CD14-positive monocyte (primary cell): ENCODE measurements at regions not wholly inside any gene's neighbourhood (a gene's known extent, or its start where the extent isn't known, plus 50 kb on each side); places are given as distances from the start of the nearest gene placed in this dataset.

ENCODE experiments used
- DNase-seq, 3 donors: peaks; one replicate each; pipeline ENCODE4 v3.0.0-alpha.2; 2011 to 2022
- H2AFZ ChIP-seq: 2 replicates; pipeline ENCODE4 v1.6.0; 2012; ENCODE audit warnings: mild to moderate bottlenecking, low read depth, low read length, inconsistent platforms; ENCODE audit not compliant: insufficient read depth, poor library complexity, severe bottlenecking
- H3K27ac ChIP-seq, 2 donors: 1 replicate in 1 of 2; 2 replicates in 1 of 2; pipeline ENCODE4 v1.5.1; 2012 to 2013; ENCODE audit warnings: low read length in 2 of 2, control low read depth in 1 of 2, inconsistent platforms in 1 of 2, low read depth in 1 of 2, mild to moderate bottlenecking in 1 of 2
- H3K27me3 ChIP-seq, 2 donors: one replicate each; pipeline versions ENCODE4 v1.6.0 to v1.6.1; 2011 to 2013; ENCODE audit warnings: low read length in 2 of 2; ENCODE audit not compliant: control insufficient read depth in 2 of 2, insufficient read depth in 2 of 2
- H3K36me3 ChIP-seq, 2 donors: replicated peaks in 1 of 2; 1 replicate in 1 of 2; 2 replicates in 1 of 2; pipeline versions ENCODE4 v1.5.1 to v1.6.1; 2012 to 2013; ENCODE audit warnings: low read length in 2 of 2, control low read depth in 1 of 2, inconsistent platforms in 1 of 2, mild to moderate bottlenecking in 1 of 2; ENCODE audit not compliant: insufficient read depth in 2 of 2, control insufficient read depth in 1 of 2
- H3K4me1 ChIP-seq, 2 donors: 1 replicate in 1 of 2; 2 replicates in 1 of 2; pipeline versions ENCODE4 v1.5.1 to v1.6.1; 2012 to 2013; ENCODE audit warnings: low read length in 2 of 2, control low read depth in 1 of 2, inconsistent platforms in 1 of 2, mild to moderate bottlenecking in 1 of 2, moderate library complexity in 1 of 2; ENCODE audit not compliant: insufficient read depth in 2 of 2, control insufficient read depth in 1 of 2
- H3K4me2 ChIP-seq: replicated peaks from 2 replicates; pipeline ENCODE3; 2012; ENCODE audit warnings: low read length, moderate library complexity, mild to moderate bottlenecking; ENCODE audit not compliant: poor library complexity, severe bottlenecking; ENCODE audit errors: extremely low read depth
- H3K4me3 ChIP-seq, 3 experiments: fragments of 200-600 bp in 1 of 3; sonication (generic) in 1 of 3; replicated peaks in 1 of 3; 1 replicate in 2 of 3; 2 replicates in 1 of 3; pipeline ENCODE4 v1.5.1; 2011 to 2013; ENCODE audit warnings: low read length in 3 of 3, mild to moderate bottlenecking in 3 of 3, control low read depth in 2 of 3, low read depth in 2 of 3, inconsistent platforms in 1 of 3, moderate library complexity in 1 of 3
- H3K79me2 ChIP-seq: 2 replicates; pipeline ENCODE4 v1.6.0; 2012; ENCODE audit warnings: mild to moderate bottlenecking, control low read depth, inconsistent platforms, low read length, moderate library complexity; ENCODE audit not compliant: insufficient read depth
- H3K9ac ChIP-seq: 2 replicates; pipeline ENCODE4 v1.6.0; 2017; ENCODE audit warnings: low read length, mild to moderate bottlenecking; ENCODE audit not compliant: insufficient read depth, poor library complexity, severe bottlenecking
- H3K9me3 ChIP-seq, 2 donors: replicated peaks in 1 of 2; 1 replicate in 1 of 2; 2 replicates in 1 of 2; pipeline versions ENCODE4 v1.5.1 to v1.6.1; 2012 to 2013; ENCODE audit warnings: low read length in 2 of 2, control low read depth in 1 of 2; ENCODE audit not compliant: control insufficient read depth in 1 of 2, insufficient read depth in 1 of 2
- H4K20me1 ChIP-seq: 2 replicates; pipeline ENCODE4 v1.6.0; 2012; ENCODE audit warnings: mild to moderate bottlenecking, low read length, control low read depth, moderate library complexity; ENCODE audit not compliant: insufficient read depth
- H3K27ac Mint-ChIP-seq, 7 donors: one replicate each; pipeline ENCODE4 v1.8.0; 2020; ENCODE audit warnings: mild to moderate bottlenecking in 7 of 7, mixed read lengths in 7 of 7, moderate library complexity in 6 of 7, inconsistent platforms in 2 of 7
- H3K27me3 Mint-ChIP-seq, 3 donors: one replicate each; pipeline ENCODE4 v1.8.0; 2021 to 2022; ENCODE audit warnings: low read depth in 3 of 3, mild to moderate bottlenecking in 3 of 3, mixed read lengths in 3 of 3, moderate library complexity in 3 of 3, inconsistent platforms in 1 of 3
- H3K36me3 Mint-ChIP-seq, 2 donors: one replicate each; pipeline ENCODE4 v1.8.0; 2020; ENCODE audit warnings: mixed read lengths in 2 of 2, inconsistent platforms in 1 of 2, mild to moderate bottlenecking in 1 of 2
- H3K4me1 Mint-ChIP-seq: one replicate; pipeline ENCODE4 v1.8.0; 2020; ENCODE audit warnings: mild to moderate bottlenecking, mixed read lengths
- H3K4me3 Mint-ChIP-seq, 2 donors: one replicate each; pipeline ENCODE4 v1.8.0; 2020; ENCODE audit warnings: mild to moderate bottlenecking in 2 of 2, mixed read lengths in 2 of 2, moderate library complexity in 1 of 2
- H3K9me3 Mint-ChIP-seq, 7 donors: one replicate each; pipeline ENCODE4 v1.8.0; 2020 to 2022; ENCODE audit warnings: mixed read lengths in 7 of 7, mild to moderate bottlenecking in 6 of 7, moderate library complexity in 6 of 7, inconsistent platforms in 2 of 7
- WGBS: methylation state at CpG from one replicate; pipeline ENCODE4 v1.1.5; 2013; ENCODE audit warnings: missing lambda C conversion rate; ENCODE audit not compliant: insufficient coverage; 5-methylcytosine and 5-hydroxymethylcytosine counted together
- intact Hi-C, 2 donors: fragments of 100-400 bp; cut with micrococcal nuclease; formaldehyde crosslinking; loops; one replicate each; pipeline versions ENCODE4 v1.15.0 to v1.15.1; 2023
- TF ChIP-seq, protein P1 (sequence below): fragments of 200-600 bp; IDR thresholded peaks from one replicate; pipeline ENCODE4 v1.8.0; 2022; ENCODE audit warnings: antibody characterized with exemption, mild to moderate bottlenecking

DNA sequence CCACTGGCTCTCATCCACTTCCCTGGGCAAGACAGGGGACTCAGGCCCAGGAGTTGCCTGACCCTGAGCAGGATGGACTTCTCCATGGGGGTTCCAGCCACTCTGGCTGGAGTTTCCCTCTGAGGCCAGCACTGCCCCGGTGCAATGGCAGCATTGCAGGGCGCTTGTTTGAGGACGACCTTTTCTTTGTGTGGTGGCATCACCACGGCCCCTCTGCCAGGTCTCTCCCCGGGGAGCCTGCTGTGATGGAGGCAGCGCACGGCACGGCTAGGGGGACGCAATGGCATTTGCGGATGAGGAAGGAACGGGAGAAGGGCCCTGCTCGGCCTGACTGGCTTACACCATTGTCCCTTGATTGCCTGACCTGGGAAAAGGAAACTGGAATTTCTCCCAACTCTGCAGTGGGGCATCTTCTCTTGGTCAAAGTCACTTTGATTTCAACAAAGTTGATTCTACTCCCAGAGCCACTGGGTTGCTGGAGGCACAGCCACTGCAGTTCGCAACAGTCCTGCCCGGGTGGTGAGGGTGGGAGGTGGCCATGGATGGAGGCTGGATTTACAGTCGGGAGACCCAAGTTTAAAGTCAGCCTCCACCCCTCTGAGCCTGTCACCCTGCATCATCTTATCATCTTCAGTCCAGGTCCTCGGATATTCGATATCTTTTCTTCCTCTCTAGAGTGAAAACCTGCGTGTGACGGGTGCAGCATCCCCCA, 82.9 kb upstream of the ZNF469 start:
- no peaks in the 10 kb centered on the region for H4K20me1 ChIP-seq

DNA sequence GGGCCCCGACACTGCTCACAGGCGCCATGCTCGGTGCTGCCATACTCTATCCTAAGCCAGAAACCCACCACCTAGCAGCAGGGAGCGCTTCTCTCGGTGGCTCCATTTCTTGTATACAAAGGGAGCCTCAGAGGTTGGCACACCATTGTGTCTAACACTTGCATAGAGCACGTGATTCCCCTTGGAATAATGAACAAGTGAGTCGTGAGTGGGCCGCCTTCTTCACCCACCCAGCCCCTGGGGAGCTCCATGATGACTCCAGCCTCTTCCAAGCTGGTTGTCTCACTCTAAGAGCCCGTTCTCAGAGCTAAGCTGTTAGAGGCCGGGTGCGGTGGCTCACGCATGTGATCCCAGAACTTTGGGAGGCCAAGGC, 82.3 kb upstream of the ZNF469 start:
- no peak overlapping the region for H3K9ac ChIP-seq
- H3K79me2 ChIP-seq: no peaks in the 10 kb centered on the region
- no peaks in the 10 kb centered on the region for H3K4me1 ChIP-seq
- no peak overlapping the region for H3K27ac ChIP-seq
- no peaks in the 10 kb centered on the region for H3K4me1 Mint-ChIP-seq
- H3K4me3 Mint-ChIP-seq: no peak overlapping the region
- intact Hi-C loops: no loop called here
- H3K9me3 Mint-ChIP-seq: peaks cover 4 to 9% (median 7%) of the 10 kb centered on the region in 7 donors
- H3K36me3 ChIP-seq: no peaks in the 10 kb centered on the region
- TF ChIP-seq, protein P1, sequence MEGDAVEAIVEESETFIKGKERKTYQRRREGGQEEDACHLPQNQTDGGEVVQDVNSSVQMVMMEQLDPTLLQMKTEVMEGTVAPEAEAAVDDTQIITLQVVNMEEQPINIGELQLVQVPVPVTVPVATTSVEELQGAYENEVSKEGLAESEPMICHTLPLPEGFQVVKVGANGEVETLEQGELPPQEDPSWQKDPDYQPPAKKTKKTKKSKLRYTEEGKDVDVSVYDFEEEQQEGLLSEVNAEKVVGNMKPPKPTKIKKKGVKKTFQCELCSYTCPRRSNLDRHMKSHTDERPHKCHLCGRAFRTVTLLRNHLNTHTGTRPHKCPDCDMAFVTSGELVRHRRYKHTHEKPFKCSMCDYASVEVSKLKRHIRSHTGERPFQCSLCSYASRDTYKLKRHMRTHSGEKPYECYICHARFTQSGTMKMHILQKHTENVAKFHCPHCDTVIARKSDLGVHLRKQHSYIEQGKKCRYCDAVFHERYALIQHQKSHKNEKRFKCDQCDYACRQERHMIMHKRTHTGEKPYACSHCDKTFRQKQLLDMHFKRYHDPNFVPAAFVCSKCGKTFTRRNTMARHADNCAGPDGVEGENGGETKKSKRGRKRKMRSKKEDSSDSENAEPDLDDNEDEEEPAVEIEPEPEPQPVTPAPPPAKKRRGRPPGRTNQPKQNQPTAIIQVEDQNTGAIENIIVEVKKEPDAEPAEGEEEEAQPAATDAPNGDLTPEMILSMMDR: no peak
- H3K27ac Mint-ChIP-seq: no peak overlapping the region
- H3K27me3 ChIP-seq: no peaks in the 10 kb centered on the region
- peaks cover 17 to 21% (median 19%) of the 10 kb centered on the region in 3 donors for H3K27me3 Mint-ChIP-seq
- H3K9me3 ChIP-seq: peaks cover 1 to 4% of the 10 kb centered on the region in 2 donors
- 85% methylated on average over 4 of the region's 12 CpGs for WGBS
- no peak overlapping the region for H3K4me2 ChIP-seq
- DNase-seq: no peak
- no peaks in the 10 kb centered on the region for H4K20me1 ChIP-seq
- no peak overlapping the region for H2AFZ ChIP-seq
- H3K36me3 Mint-ChIP-seq: no peaks in the 10 kb centered on the region
- no peak overlapping the region for H3K4me3 ChIP-seq

More for the DNA sequence above, 82.9 kb upstream of the ZNF469 start:
- TF ChIP-seq, protein P1: no peak
- H3K27me3 Mint-ChIP-seq: peaks cover 17 to 21% (median 17%) of the 10 kb centered on the region in 3 donors
- Histone ChIP-seq H3K79me2 (no peaks in the 10 kb centered on the region), H3K4me2 (no peak overlapping the region), H2AFZ (no peak overlapping the region), H3K9ac (no peak overlapping the region), H3K4me1 (no peaks in the 10 kb centered on the region), H3K27ac (no peak overlapping the region), H3K36me3 (no peaks in the 10 kb centered on the region), H3K9me3 (no peaks in the 10 kb centered on the region), H3K4me3 (no peak overlapping the region), H3K27me3 (no peaks in the 10 kb centered on the region)
- H3K9me3 Mint-ChIP-seq: peaks cover under 1 to 5% (median 4%) of the 10 kb centered on the region in 7 donors
- no peak overlapping the region for H3K4me3 Mint-ChIP-seq
- 86% methylated on average over 13 of the region's 19 CpGs for WGBS
- intact Hi-C loops: no loop called here
- no peak for DNase-seq
- H3K27ac Mint-ChIP-seq: no peak overlapping the region
- H3K36me3 Mint-ChIP-seq: no peaks in the 10 kb centered on the region
- H3K4me1 Mint-ChIP-seq: no peaks in the 10 kb centered on the region
